AG08396 (cell line): ENCODE measurements at regions not wholly inside any gene's neighbourhood (a gene's known extent, or its start where the extent isn't known, plus 50 kb on each side); places are given as distances from the start of the nearest gene placed in this dataset.
A peak's percentile ranks its signal among the peaks of the same experiment; 100 is the strongest.

Source experiments
- DNase-seq: peaks from one replicate; pipeline ENCODE4 v3.0.0; 2012; ENCODE audit warnings: low spot score, mixed read lengths

DNA sequence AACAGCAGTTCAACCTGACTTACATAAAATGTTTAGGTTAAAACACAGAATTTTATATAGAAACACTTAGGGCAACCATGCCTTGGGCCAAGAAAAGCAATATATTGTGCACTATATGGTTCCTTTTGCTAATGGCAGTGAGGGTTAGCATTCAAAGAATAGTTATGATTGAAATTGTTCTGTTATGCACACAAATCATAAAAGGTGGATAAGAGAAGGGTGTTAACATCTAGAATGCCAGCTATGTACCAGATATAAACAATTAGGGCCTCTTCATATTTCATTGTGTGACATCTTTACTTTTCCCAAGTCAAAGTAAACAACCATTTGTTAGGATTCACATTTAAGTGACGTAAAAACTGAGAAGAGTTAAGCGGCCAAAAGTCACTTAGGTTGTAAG is 308.0 kb upstream of the B3GALT2 start:
- no peak for DNase-seq

DNA sequence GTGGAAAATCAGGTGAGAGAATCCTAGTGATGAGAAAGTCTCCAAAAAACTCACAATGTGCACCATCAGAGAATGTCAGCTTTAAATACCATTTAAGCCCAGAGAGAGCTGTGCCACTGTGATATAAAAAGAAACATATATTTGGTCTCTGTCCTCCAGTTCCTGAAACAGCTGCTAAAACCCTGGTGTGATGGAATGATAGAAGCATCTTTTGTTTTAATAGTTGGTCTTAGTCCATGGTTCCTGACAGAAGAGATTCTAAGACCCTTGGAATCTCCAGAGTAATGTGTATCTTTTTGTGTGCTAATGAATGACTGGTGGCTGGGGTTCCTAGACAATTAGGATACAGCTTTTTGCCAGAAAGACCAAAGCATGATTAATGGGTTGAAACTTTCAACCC is 302.8 kb upstream of the B3GALT2 start:
- DNase-seq = no peak

DNA sequence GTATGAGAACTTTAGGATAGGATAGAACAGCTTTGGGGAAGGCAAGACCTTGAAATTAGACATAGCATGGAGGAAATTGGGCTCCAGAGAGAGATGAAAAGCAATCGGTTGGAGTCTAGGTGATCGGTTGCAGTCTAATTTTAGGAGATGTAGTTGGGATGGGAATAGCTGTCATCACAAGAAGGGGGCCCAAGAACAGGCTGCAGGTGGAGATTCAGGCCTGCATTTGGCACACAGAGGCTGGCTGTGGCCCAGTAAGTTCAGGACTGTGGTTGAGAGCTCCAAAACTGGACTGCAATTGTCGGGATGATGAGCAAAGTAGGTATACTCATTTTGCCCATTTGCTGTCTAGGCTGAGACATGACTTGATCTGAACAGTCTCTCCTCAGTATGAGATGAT is 301.3 kb upstream of the B3GALT2 start:
- no peak for DNase-seq

DNA sequence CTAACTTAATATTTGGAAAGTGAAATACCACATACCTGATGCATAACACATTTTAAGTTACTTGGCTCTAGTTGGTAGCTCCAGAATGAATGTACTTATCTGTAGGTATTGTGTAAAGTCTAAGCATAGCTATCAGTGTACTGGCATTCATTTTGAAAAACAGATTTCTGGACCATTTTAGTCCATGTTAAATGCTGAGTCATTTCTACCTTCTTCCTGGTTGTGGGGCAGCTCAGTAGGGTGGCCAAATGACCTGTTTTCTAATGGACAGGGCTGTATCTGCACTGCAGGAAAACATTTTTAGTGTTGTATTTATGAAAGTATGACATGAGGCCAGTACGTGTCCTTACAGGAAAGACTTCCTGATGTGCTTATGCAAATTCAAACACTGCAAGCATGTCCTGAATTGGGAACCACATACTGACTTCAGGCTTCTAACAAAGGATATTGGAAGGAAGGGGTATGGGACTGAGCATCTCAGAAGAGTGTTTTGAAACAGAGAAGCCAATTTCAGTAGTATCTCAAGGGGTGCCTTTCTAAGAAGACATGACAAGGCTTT is 300.3 kb upstream of the B3GALT2 start:
- no peak for DNase-seq

DNA sequence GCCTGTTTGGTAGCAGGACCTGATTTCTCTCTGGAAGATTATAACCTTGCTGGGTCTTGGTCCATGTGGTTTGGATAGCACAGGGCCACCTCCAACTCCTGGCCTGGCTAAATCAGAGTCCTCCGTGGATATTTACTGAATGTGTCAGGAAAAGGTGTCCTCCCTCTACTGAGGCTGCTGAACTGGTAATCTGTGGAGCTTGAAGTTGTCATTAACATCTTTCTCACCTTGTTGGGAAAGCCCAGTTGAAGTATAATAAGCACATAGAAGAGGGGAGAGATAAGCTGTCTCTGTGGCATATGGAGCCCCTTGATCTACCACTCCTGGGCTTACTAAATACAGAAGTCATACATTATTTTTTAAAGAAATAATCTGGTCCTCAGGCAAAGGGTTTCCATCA is 294.3 kb upstream of the B3GALT2 start:
- no peak for DNase-seq

DNA sequence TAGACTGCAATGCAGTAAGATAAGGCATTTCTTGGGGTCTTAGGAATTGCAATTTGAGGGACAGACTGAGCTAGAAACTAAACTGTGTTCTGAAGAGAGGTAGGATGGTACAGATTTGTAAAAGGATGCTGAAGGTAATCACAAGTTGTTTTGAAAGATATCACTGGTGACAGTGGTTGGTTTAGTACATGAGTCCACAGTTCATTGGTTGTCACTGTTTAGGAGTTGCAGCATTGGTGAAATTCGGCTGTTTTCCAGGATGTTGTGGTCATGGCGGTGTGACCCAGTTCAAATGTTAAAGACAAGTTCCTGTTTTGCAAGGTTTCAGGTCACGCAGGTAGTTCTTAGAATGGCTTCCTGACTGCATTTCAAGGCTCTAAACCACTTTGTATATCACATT is 292.8 kb upstream of the B3GALT2 start:
- DNase-seq = no peak

GRCh38 chr1:193476748-193477147 is 290.3 kb upstream of the B3GALT2 start:
- no peak for DNase-seq

- DNase-seq = no peak
Measured at GRCh38 chr1:193473932-193474331, 287.5 kb upstream of the B3GALT2 start.

DNA sequence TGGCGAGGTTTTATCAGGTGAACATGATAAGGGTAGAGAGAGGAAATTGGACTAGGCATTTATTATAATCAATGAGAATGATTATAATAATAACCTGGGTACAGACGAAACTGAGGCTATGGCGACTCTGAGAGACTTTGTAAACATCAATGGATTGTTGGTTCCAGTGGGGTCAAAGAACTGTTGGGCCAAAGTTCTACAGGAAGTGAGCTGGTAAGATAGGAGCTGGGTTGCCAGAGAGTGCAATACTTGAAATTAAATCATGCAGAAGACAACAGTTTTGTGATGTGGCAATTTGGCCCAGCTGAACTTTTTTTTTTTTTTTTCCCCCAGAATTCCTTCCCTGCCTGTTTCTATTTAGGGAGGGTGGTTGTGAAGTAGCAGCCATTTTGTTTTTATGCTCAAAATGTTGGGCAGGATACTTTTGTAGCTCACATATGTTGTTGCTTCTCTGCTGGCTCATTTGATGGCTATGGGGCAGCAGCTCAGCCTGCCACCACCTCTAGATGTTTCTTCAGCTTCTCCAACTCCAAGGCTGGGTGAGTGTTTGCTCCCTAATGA is 286.5 kb upstream of the B3GALT2 start:
- DNase-seq = no peak

GRCh38 chr1:193472430-193472829 is 286.0 kb upstream of the B3GALT2 start:
- DNase-seq = no peak

- no peak for DNase-seq
Measured at GRCh38 chr1:193471981-193472380, 285.6 kb upstream of the B3GALT2 start.

DNA sequence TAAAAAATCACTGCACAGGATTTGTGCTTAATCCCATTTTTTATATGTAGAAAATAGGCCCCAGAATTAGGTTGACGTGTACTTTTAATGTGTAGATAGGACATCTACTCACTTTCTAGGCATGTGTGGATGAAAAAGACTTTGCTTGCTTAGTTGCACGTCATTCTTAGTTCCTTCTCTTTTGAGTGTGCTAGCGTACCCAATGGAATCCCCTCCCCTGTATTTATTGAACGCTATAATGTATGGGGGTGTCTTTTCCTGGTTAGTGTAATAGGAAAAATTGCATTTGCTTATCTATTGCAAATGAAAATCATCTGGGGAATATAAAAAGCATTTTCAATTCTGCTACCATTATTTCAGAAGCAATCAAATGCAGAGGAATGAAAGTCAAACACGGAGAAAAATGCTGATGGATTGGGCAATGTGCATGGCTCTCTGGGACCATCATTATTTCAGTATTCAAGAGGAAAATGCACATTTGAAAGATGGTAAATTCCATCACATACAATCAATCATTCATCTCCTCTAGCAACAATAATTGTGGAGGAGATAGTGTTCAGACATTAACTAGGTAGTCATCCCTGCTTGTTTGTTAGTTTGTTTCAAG is 277.0 kb upstream of the B3GALT2 start:
- DNase-seq = no peak

DNA sequence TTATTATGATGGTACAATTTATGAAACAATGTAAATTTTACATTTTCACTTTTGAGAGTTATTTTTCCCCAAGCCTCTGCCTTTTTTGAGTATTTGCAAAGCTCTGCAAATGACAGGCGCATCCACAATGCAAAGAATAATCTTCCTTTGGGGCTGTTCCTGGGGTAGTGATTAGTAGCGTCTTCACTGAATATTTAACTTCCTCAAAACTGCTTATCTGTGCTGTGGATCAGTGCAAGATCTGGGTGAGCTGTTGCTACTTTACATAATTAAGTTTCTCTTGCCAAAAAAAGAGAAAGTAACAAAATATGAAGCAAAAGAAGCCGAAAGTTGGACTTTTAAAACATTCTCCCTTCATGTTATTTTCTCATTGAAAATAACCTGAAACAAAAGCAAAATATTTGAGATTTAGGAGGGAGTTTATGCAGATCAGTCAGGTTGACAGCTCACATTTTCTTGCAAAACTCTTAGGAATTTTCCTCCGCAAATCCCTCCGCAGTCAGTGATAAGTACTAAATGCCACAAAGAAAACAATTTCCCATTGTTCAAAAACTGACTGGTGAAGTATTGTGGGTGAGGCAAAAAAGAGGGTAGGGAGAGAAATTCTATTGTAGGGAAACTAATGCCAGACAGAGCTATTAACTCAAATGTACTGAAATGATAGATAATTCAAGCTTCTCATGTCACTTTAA is 276.4 kb upstream of the B3GALT2 start:
- no peak for DNase-seq

GRCh38 chr1:193458628-193459027 is 272.2 kb upstream of the B3GALT2 start:
- DNase-seq = no peak

GRCh38 chr1:193457676-193458075 is 271.3 kb upstream of the B3GALT2 start:
- peak; percentile 3 for DNase-seq

- DNase-seq = no peak
Measured at GRCh38 chr1:193456811-193457280, 270.4 kb upstream of the B3GALT2 start.

GRCh38 chr1:193451606-193452005 is 265.2 kb upstream of the B3GALT2 start:
- no peak for DNase-seq

GRCh38 chr1:193451001-193451400 is 264.6 kb upstream of the B3GALT2 start:
- DNase-seq = no peak

DNA sequence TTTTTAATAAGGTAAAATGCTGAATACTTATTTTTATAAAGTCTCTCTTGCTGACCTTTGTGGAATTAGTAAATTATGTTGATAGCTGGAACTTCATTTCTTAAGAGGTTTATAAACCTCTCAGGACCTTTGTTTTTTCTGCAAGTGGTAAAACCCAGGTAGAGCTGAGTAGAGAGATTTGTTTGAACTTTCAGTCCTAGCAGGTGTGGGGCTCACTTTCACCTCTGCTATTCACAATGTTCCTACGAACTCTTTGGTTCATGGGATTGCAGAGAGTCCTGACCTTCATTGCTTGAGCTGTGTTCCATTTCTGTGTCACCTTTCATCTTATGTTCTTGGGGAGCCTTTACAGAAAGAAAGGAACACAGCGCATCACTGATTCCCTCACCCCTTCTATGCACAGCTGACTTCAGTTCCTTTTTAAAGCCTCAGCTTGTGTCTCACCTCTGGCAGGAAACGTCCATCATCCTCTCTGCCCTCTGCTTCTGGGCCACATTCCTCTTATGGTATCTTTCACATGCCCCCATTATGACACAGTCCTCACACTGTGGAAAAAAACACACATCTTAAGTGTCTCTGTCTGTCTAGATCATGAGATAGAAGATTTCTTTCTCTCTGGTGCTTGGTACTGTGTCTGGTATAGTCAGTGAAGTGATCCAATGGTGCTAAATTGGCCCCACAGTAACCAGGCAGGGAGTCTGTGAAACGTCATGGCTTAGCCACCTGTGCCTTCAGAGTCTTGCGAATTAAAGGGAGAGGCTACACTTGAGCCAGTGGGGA is 262.5 kb upstream of the B3GALT2 start:
- DNase-seq = no peak

- DNase-seq = no peak
Measured at GRCh38 chr1:193443886-193444285, 257.5 kb upstream of the B3GALT2 start.

GRCh38 chr1:193438771-193439170 is 252.4 kb upstream of the B3GALT2 start:
- DNase-seq = no peak

DNA sequence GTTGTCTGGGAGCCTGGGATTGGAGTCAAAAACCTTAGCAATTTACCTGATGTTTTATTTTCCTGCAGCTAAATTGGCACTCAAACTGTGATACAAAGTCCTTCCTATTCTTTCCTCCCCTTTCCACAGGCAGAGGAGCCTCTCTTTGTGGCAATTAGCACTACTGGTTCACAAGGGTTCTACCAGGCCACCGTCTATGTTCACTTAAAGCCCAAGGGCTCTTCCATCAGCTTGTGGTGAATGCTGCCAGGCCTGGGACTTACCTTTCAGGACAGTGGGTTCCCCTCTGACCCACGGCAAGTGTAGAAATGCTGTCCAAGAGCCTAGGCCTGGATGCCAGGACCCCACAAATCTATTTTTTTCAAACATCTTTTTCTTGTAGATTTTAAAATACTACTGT is 251.9 kb upstream of the B3GALT2 start:
- no peak for DNase-seq

DNA sequence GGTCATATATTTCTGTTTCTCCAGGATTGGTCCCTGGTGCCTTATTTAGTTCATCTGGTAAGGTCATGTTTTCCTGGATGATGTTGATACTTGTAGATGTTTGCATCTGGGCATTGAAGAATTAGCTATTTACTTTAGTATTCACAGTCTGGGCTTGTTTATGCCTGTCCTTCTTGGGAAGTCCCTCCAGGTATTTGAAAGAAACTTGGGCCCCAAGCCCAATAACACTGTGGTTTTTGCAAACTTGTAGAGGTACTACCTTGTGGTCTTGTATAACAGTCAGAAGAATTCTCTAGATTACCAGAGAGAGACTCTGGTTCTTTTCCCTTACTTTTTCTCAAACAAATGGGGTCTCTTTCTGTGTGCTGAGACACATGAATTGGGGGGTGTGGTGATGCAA is 251.4 kb upstream of the B3GALT2 start:
- no peak for DNase-seq
